ENCODE measurements at regions not wholly inside any gene's neighbourhood (a gene's known extent, or its start where the extent isn't known, plus 50 kb on each side); places are given as distances from the start of the nearest gene placed in this dataset.

GRCh38 chr13:111532111-111532510, 211.7 kb downstream of the TEX29 start:
- Histone ChIP-seq H3K4me1 (no peaks in the 10 kb centered on the region), H3K36me3 (no peaks in the 10 kb centered on the region), H3K9me3 (no peaks in the 10 kb centered on the region), H3K27ac (no peak overlapping the region), H3K27me3 (peaks cover 0 to 64% (median 29%) of the 10 kb centered on the region in 3 donors), H3K4me3 (no peak overlapping the region)
- TF ChIP-seq EP300 (IDR thresholded peaks at IDR 0.05) (no peak), CTCF (IDR thresholded peaks at IDR 0.05) (no peak), POLR2AphosphoS5 (IDR thresholded peaks at IDR 0.05) (no peak), POLR2A (IDR thresholded peaks at IDR 0.05) (no peak)
- WGBS, 2 donors = 71 to 76% methylated on average over 9 of the region's 9 CpGs
- no peak for DNase-seq
- intact Hi-C loops (cut with DNase I) = no loop called here

- intact Hi-C loops (cut with DNase I) = no loop called here
- TF ChIP-seq POLR2AphosphoS5 (IDR thresholded peaks at IDR 0.05) = no peak
- no peak for TF ChIP-seq POLR2A (IDR thresholded peaks at IDR 0.05)
- no peak for TF ChIP-seq CTCF (IDR thresholded peaks at IDR 0.05)
- no peak for TF ChIP-seq EP300 (IDR thresholded peaks at IDR 0.05)
- Histone ChIP-seq H3K4me3 (no peak overlapping the region), H3K27me3 (peaks cover 0 to 84% (median 29%) of the 10 kb centered on the region in 3 donors), H3K36me3 (no peaks in the 10 kb centered on the region), H3K9me3 (no peaks in the 10 kb centered on the region), H3K4me1 (no peaks in the 10 kb centered on the region), H3K27ac (no peak overlapping the region)
- 32 to 41% methylated on average over 10 of the region's 10 CpGs for WGBS, 2 donors
- DNase-seq = no peak
These were observed 213.7 kb downstream of the TEX29 start for GRCh38 chr13:111533900-111534683.

GRCh38 chr13:111534751-111535522, 214.5 kb downstream of the TEX29 start:
- no peak for TF ChIP-seq POLR2A (IDR thresholded peaks at IDR 0.05)
- no peak for TF ChIP-seq POLR2AphosphoS5 (IDR thresholded peaks at IDR 0.05)
- no peak for TF ChIP-seq CTCF (IDR thresholded peaks at IDR 0.05)
- no peak for TF ChIP-seq EP300 (IDR thresholded peaks at IDR 0.05)
- H3K4me3 ChIP-seq = no peak overlapping the region
- no peak overlapping the region for H3K27ac ChIP-seq
- 12 to 25% methylated on average over 24 of the region's 24 CpGs for WGBS, 2 donors
- H3K36me3 ChIP-seq = no peaks in the 10 kb centered on the region
- H3K9me3 ChIP-seq = no peaks in the 10 kb centered on the region
- DNase-seq = no peak
- no peaks in the 10 kb centered on the region for H3K4me1 ChIP-seq
- intact Hi-C loops (cut with DNase I) = no loop called here
- peaks cover 0 to 82% (median 29%) of the 10 kb centered on the region in 3 donors for H3K27me3 ChIP-seq

- intact Hi-C loops (cut with DNase I) = no loop called here
- Histone ChIP-seq H3K4me1 (no peaks in the 10 kb centered on the region), H3K27ac (no peak overlapping the region), H3K4me3 (no peak overlapping the region), H3K9me3 (no peaks in the 10 kb centered on the region), H3K36me3 (no peaks in the 10 kb centered on the region), H3K27me3 (peaks cover 0 to 82% (median 29%) of the 10 kb centered on the region in 3 donors)
- no peak for DNase-seq
- no peak for TF ChIP-seq POLR2A (IDR thresholded peaks at IDR 0.05)
- no peak for TF ChIP-seq POLR2AphosphoS5 (IDR thresholded peaks at IDR 0.05)
- TF ChIP-seq CTCF (IDR thresholded peaks at IDR 0.05) = no peak
- no peak for TF ChIP-seq EP300 (IDR thresholded peaks at IDR 0.05)
- 46 to 49% methylated on average over 5 of the region's 5 CpGs for WGBS, 2 donors
These were observed 215.0 kb downstream of the TEX29 start for GRCh38 chr13:111535523-111535811.

All from sigmoid colon (tissue), 6 donors.